AG10803 (cell line): ENCODE measurements at regions not wholly inside any gene's neighbourhood (a gene's known extent, or its start where the extent isn't known, plus 50 kb on each side); places are given as distances from the start of the nearest gene placed in this dataset.

Experiments
- DNase-seq: peaks from one replicate; pipeline ENCODE4 v3.0.0; 2010; ENCODE audit warnings: low read depth
- H3K4me3 ChIP-seq: 2 replicates; pipeline ENCODE4 v1.5.1; 2011; ENCODE audit warnings: mild to moderate bottlenecking, low read length, control low read depth
- TF ChIP-seq, protein P1 (sequence below): conservative IDR thresholded peaks from 2 replicates; pipeline ENCODE4 v1.5.1; 2011; ENCODE audit warnings: mild to moderate bottlenecking, low read length, control low read depth, inconsistent platforms

DNA sequence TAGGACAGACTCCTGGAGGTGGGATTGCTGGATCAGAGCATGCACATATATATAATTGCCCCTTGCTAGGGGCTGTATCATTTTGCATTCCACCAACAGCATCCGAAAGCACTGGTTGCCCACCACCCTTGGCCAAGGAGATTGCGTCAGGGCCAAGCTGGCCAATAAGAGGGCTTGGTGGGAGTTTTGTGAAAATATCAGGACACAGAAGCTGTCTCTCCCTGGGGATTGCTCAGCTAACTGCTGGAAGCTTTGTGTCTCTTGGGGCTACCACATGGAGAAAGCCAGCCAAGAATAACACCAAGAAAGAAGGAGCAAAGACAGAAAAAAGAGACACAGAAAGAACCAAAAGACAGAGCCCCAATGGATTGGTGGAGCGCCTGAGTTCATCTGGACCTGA is 90.6 kb upstream of the RALGAPA2 start:
- no peak overlapping the region for H3K4me3 ChIP-seq
- TF ChIP-seq, protein P1, sequence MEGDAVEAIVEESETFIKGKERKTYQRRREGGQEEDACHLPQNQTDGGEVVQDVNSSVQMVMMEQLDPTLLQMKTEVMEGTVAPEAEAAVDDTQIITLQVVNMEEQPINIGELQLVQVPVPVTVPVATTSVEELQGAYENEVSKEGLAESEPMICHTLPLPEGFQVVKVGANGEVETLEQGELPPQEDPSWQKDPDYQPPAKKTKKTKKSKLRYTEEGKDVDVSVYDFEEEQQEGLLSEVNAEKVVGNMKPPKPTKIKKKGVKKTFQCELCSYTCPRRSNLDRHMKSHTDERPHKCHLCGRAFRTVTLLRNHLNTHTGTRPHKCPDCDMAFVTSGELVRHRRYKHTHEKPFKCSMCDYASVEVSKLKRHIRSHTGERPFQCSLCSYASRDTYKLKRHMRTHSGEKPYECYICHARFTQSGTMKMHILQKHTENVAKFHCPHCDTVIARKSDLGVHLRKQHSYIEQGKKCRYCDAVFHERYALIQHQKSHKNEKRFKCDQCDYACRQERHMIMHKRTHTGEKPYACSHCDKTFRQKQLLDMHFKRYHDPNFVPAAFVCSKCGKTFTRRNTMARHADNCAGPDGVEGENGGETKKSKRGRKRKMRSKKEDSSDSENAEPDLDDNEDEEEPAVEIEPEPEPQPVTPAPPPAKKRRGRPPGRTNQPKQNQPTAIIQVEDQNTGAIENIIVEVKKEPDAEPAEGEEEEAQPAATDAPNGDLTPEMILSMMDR: no peak
- no peak for DNase-seq

- DNase-seq: no peak
- TF ChIP-seq, protein P1: no peak
- H3K4me3 ChIP-seq: no peak overlapping the region
Measured at GRCh38 chr20:20802328-20802727, 89.9 kb upstream of the RALGAPA2 start.

DNA sequence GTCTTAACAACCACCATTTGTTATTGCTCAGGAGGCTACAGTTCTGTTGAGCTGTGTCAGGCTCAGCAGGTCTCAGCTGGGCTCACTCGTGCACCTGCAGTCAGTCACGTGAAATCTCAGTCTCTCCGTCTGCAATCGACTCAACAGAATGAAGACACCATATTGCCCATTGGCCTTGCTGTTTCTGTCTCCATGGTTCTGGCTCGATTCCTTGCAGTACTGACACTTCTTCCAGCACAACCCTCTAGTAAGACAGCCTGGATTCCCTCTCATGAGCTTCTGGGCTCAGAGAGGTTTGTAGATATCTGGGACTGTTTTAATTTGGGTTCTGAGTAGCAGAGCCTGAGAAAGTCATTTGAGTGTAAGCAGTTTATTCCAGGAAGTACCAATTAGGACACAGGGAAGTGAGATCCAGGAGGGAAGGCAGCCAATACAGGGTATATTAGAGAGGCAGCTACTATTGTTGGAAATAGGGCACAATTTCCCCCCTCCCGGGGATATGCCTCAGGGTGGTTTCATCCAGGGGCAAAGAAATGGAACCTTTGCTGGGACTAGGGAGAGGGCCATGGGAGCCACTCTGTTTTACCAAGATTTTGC is 87.4 kb upstream of the RALGAPA2 start:
- TF ChIP-seq, protein P1: no peak
- H3K4me3 ChIP-seq: no peak overlapping the region

GRCh38 chr20:20797521-20798310 is 85.3 kb upstream of the RALGAPA2 start:
- H3K4me3 ChIP-seq: no peak overlapping the region
- no peak for DNase-seq
- TF ChIP-seq, protein P1: no peak

More for the DNA sequence above, 87.4 kb upstream of the RALGAPA2 start:
- DNase-seq: no peak

GRCh38 chr20:20796766-20797440 is 84.5 kb upstream of the RALGAPA2 start:
- no peak for DNase-seq
- no peak overlapping the region for H3K4me3 ChIP-seq
- TF ChIP-seq, protein P1: no peak

DNA sequence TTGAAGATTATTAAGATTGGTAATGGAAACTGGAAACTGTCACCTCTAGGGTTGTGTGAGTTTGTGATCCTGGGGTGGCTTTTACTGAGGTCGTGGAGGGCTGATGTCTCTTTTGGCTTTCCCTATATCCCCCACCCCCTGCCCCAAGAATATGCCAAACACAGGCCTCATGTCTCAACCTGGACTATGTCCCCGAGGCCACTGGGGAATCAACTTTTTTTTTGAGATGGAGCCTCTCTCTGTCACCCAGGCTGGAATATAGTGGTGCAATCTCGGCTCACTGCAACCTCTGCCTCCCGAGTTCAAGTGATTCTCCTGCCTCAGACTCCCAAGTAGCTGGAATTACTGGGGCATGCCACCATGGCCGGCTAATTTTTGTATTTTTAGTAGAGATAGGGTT is 83.3 kb upstream of the RALGAPA2 start:
- DNase-seq: no peak
- no peak overlapping the region for H3K4me3 ChIP-seq
- TF ChIP-seq, protein P1: no peak
